GM18907 (cell line): ENCODE measurements at regions not wholly inside any gene's neighbourhood (a gene's known extent, or its start where the extent isn't known, plus 50 kb on each side); places are given as distances from the start of the nearest gene placed in this dataset.
"Not testable (repeated sequence)": the region's sequence is repeated elsewhere in the genome, so short reads cannot be mapped to it uniquely, and the experiment has no call there.

Experiments
- ATAC-seq: cut with Tn5 transposase; IDR thresholded peaks from one replicate; pipeline ENCODE4 v1.9.1; 2021; ENCODE audit warnings: mild to moderate bottlenecking, moderate library complexity; ENCODE audit not compliant: unreplicated experiment

DNA sequence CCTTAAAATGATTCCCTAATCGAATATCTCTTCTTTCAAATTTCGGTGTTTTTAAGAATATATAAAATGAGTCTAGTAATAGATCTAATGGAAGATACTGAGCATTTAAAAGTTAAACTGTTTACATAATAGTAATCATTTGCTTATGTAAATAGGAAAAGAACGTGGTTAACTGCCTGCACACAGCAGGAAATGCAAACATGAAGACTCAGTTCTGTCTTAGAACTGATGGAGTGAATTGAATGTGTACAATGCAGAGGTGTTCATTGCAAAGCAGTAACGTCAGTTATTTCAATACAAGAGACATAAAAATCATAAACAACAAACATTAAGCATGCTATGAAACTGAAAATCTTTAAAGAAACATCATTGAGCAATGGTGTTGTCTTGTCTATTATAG, 359.4 kb upstream of the ADAMTS5 start:
- no peak for ATAC-seq

- no peak for ATAC-seq
Measured at GRCh38 chr21:27323331-27323730, 356.4 kb upstream of the ADAMTS5 start.

DNA sequence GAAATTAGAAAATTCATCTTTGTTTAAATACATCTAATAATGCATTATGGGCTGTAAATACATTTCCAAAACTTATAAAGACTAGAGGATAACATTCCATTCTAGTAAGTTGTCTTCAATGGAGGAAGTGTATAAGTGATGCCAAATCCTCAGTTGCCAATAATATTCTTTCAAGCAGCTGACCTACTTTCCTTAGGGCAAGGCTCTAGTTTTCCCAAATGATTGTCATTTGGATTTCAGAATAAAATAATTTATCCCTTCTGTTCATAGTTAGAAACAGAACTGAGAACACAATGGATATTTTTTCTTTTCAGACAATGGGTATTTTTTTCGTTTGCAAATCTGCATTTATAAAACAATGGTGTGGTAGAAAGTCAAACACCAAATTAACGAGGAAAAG, 354.9 kb upstream of the ADAMTS5 start:
- no peak for ATAC-seq

DNA sequence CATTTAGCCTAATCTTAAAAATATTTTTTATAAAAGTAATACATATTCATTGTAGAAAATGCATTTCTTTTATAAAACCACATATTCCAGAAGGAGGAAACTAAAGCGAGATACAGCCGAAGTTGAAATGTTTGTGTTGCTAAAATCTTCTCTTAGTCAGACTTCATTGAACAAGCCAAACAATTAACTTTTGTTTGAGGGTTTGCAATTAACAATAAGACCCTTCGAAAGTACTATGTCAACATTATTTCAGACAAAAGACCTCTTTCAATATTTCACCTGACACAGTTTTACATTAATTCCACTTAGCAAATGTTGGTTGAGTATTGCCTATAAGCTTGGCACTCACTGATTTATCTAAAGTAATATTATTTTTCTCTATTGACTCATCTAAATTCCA, 354.0 kb upstream of the ADAMTS5 start:
- no peak for ATAC-seq

DNA sequence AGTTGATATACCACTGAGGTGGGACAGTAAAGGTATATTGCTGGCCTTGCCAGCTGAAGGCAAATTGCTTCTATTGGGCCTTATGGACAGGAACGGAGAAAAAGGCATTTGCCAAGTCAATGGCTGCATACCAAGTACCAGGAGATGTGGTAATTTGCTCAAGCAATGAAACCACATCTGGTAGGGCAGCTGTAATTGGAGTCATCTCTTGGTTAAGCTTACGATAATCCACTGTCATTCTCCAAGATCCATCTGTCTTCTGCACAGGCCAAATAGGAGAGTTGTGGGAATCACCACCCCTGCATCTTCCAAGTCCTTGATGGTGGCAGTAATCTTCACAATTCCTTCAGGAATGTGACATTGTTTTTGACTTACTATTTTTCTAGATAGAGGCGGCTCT, 350.7 kb upstream of the ADAMTS5 start:
- ATAC-seq = not testable (repeated sequence)

DNA sequence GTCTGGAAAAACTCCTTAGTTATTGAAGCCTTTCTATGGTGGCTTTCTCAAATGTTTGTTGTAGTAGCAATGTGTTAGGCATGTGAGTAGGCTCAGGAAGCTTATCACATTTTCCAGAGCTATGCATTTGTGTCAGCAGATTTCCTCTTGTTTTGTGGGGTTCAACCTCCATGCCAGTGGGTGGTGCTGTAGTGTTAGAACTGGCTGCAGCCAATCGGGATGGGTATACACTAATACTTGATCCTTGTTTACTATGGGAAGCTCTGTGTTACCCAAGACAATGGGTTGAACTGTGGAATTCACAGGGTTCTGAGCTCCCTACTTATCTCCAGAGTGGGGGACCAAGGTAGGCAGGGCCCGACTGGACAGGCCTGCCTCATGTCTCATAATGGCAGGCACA, 348.5 kb upstream of the ADAMTS5 start:
- no peak for ATAC-seq

DNA sequence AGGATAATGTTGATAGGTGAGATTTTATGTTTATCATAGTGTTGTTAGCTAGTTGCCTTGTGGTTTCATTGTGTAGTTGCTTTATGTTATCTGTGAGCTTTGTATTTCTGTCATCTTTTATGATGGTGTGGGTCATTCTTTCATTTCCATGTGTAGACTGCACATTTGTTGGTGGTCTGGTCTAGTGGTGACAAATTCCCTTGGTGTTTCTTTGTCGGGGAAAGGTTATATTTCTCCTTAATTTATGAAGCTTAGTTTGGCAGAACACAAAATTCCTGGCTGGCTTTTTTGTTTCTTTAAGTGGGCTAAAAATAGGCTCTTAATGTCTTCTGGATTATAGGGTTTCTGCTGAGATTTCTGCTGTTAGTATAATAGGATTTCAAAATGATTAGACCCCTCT, 347.2 kb upstream of the ADAMTS5 start:
- ATAC-seq = no peak

DNA sequence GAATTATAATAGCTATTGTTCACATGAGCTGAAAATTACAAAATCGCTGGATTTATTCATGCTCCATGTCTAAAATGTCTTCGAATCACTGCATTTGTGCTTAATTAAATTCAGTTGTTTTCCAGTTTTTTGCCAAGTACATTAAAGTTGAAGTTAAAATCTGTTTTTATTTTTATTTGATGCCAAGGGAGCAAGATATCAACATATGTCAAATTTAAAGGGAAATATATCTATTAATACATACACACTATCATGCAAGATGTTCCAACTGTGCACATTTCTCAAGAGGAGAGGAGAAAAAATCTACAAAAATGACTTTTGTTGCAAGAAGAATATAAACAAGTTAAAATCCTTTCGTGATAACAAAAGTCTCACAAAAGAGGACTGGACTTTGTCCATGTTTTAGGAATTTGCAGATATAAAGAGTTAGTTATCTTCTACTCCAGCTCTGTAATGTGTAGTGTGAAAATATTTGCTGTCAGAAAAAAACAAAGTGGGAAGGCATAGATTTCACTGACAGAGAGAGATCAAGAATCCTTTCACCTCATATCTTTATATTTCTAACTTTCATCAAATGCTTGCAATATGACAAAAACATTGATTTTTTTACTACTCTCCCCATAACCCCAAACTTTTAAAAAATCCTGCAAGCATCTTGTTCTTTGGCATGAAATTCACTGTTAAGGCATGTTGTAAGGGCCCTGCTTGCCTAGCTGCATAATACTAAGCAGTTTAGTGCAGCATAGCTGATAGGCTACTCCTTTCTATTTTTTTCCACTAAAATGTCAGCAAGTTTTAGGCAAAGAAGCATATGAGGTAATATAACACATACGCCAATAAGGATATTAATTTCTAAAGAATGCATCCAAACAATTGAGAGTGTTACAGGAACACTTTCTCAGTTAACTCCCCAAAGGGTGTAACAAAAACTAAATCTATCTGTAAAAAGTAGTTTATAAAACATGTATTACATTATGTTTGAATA, 340.2 kb upstream of the ADAMTS5 start:
- no peak for ATAC-seq

DNA sequence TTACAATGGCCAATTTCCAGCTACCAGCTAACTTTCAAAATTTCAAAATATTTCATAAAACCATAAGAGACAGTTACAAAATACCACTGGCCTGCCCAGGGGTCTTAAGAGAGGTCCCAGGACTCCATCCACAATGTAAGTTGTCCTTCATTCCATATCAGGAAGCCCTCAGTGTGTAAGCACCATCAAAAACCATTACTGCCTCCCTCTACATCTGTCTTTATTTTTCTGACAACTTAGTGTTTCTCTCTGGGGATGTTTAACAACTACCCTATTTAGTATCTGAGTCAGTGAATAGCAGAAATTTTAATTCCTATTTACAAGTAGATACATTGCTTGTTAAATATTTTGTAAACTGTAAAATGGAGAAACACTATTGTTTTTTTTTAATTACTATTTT, 339.3 kb upstream of the ADAMTS5 start:
- no peak for ATAC-seq

DNA sequence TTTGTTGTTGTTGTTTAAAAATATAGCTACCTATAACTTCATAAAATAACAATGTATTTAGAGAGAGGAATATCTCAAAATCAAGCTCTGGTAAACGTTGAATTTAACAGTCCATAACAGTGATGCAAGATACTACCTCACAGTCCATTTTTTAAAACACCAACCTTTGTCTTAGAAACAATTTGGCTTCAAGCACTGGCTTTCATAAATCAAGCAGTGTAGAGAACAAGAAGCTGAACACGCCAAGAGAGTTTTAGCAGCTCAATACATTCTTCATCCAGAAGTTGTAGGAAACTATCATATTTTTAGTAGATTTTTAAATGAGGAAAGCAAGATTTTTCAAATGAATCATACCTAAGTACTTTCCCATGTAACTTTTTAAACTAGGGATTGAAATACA, 334.3 kb upstream of the ADAMTS5 start:
- ATAC-seq = no peak

- ATAC-seq = no peak
Measured at GRCh38 chr21:27300770-27301169, 333.9 kb upstream of the ADAMTS5 start.

DNA sequence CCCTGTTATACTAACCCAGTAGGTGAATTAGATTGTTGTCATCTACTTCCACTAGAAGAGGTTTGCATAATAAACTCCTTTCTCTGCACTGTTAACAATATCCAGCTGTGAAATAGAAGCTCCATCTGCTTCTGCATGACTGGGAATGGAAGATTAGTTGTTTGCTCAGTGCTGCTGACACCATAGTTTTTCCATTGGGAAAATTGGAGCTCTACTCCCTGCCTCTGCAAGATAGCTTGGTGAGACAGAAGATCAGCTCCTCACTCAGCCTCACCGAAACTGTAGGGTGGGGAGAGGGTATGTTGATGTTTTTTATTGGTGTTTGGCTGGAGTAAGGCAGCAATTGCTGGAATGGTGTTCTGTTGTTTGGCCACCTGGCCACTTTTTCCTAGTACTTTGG, 331.6 kb upstream of the ADAMTS5 start:
- no peak for ATAC-seq

DNA sequence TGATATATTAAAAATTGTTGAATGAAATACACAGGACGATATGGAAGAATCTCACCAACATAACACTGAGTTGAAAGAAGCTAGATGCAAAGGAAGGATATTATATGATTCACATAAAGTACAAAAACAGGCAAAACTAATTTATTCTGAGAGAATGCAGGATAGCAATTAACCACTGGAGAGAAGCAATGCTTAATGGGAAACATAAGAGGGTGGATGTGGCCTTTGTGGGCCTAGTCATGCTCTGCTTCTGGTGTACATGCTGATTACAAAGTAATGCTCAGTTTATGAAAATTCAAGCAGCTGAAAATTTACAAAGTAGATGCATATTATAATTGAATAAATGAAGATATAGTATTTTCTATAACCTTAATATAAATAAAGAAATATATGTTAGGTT, 326.4 kb upstream of the ADAMTS5 start:
- ATAC-seq = no peak

- ATAC-seq = no peak
Measured at GRCh38 chr21:27292783-27293182, 325.9 kb upstream of the ADAMTS5 start.

- ATAC-seq = no peak
Measured at GRCh38 chr21:27292229-27292628, 325.3 kb upstream of the ADAMTS5 start.

- ATAC-seq = no peak
Measured at GRCh38 chr21:27291006-27291405, 324.1 kb upstream of the ADAMTS5 start.

DNA sequence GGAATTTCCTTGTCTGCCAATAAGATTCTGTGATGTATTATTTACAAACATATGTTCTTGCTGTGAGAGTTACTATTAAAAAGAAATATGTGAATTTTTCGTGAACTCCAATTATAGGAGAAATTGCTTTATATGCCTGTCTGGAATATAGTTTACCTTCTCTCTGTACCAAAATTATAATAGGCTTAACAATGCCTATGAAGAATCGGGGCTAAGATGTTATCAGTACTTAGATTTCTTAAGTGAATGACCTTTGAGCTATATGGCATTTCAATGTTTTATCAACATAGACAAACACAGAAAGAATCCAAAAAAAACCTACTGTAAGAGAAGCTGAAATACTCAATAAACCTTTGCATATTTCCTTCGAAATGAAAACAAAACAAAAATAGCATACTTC, 323.1 kb upstream of the ADAMTS5 start:
- ATAC-seq = no peak

- ATAC-seq = no peak
Measured at GRCh38 chr21:27286760-27287159, 319.9 kb upstream of the ADAMTS5 start.

- ATAC-seq = no peak
Measured at GRCh38 chr21:27277110-27277509, 310.2 kb upstream of the ADAMTS5 start.

DNA sequence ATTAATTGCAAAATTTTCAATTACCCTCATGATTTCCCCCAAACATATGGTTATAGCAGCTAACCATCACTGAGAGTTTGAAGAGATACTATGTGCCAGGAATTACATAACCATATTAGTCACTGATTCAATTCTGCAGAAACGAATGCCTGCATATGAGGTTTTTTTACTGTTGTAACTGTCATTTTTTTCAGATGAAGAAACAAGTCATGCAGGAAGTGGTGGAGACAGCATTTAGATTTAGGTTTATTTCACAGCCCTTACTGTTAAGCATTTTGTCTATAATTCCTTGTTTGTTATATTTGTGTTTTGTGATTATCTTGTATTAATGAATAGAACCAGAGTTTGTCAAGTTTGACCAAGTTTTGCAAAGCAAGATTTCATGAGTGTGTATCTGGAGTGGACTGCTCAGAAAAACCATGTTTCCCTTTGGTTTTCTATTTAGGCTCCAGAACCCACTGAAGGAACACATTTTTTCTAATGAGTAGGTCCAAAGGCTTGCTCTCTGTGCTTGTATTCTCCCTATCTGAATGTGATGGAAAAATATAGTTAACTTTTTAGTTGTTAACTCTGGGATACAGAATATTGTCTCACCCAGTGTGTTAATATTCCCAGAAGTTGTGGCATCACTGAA, 308.5 kb upstream of the ADAMTS5 start:
- no peak for ATAC-seq

DNA sequence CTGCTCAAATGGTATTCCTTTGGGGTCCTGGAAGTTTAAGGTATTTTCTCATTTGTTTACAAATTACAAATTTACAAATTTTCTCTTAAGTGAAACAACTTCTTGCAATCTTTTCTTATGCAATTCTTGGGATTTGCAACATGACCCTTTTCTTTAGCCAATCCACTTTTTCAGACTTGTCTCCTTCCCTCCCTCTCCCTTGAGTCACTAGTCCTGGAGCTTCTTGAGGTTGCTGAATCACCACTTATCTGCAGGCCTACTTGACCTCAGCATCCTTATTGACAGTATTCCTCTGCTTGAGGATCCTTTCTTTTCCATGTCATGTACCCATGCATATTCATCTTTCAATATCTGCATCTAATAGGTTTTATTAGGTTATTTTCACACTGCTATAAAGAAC, 302.8 kb upstream of the ADAMTS5 start:
- no peak for ATAC-seq

DNA sequence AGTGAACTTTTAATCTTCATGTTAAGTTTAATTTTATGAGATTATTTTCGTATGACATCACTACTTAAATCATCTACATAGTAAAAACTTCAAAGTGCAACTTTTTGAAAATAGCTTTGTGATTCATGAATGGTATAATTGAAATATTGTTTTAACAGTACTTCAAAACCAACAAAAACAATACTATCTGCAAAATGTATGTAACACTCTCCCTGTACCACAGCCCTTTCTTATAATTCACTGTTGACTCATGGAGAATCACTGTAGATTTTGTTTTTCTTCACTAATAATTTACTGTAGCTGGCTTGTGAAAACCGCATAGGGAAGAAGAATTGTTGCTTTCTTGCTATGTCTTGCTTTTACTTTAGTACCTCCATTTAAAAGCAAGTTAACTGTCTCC, 301.4 kb upstream of the ADAMTS5 start:
- ATAC-seq = no peak
